ENCODE measurements at regions not wholly inside any gene's neighbourhood (a gene's known extent, or its start where the extent isn't known, plus 50 kb on each side); places are given as distances from the start of the nearest gene placed in this dataset.

DNA sequence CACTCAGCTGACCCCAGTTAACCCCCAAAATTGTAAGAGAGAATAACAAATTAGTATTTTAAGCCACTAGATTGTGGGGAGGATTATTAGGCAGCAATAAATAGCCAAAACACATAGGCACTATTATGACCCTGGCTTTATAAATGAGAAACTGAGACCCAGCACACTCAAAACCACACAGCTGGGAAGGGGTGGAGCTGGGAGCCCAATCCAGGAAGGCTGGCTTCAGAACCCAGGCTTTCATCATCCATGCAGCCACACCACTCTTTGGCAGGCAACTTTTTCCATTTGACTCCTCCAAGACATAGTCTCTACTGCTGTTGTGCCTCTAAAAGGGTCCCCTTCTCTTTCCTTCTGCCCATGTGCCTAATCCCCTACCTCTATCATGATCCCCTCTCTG is 253.8 kb downstream of the DHX15 start:
- DNase-seq, result no peak
- Histone ChIP-seq H3K27me3 (replicated peaks; ENCODE audit: control insufficient read depth, insufficient read depth, low read length) (no peaks in the 10 kb centered on the region), H3K36me3 (ENCODE audit: control insufficient read depth, insufficient read depth, low read length) (no peaks in the 10 kb centered on the region), H3K4me1 (no peaks in the 10 kb centered on the region), H3K9me3 (no peaks in the 10 kb centered on the region), H3K4me3 (ENCODE audit: low read depth, low read length) (no peak overlapping the region)
- H3K4me3 Mint-ChIP-seq (ENCODE audit: unreplicated experiment), result no peak overlapping the region
- BruUV-seq (replicated peaks), result no TSS peak
- no peaks in the 10 kb centered on the region for H3K36me3 Mint-ChIP-seq (ENCODE audit: insufficient read depth, unreplicated experiment)
- CTCF ChIA-PET, result no interaction called here
- H3K27me3 Mint-ChIP-seq (ENCODE audit: insufficient read depth, unreplicated experiment), result peaks cover 12% of the 10 kb centered on the region
- POLR2A ChIA-PET, result no interaction called here
- H3K9me3 Mint-ChIP-seq (ENCODE audit: unreplicated experiment), result no peaks in the 10 kb centered on the region
- intact Hi-C loops (cut with micrococcal nuclease; ENCODE audit: unreplicated experiment), result no loop called here
- H3K27ac Mint-ChIP-seq (ENCODE audit: unreplicated experiment), result no peak overlapping the region
- TF ChIP-seq, protein P1, sequence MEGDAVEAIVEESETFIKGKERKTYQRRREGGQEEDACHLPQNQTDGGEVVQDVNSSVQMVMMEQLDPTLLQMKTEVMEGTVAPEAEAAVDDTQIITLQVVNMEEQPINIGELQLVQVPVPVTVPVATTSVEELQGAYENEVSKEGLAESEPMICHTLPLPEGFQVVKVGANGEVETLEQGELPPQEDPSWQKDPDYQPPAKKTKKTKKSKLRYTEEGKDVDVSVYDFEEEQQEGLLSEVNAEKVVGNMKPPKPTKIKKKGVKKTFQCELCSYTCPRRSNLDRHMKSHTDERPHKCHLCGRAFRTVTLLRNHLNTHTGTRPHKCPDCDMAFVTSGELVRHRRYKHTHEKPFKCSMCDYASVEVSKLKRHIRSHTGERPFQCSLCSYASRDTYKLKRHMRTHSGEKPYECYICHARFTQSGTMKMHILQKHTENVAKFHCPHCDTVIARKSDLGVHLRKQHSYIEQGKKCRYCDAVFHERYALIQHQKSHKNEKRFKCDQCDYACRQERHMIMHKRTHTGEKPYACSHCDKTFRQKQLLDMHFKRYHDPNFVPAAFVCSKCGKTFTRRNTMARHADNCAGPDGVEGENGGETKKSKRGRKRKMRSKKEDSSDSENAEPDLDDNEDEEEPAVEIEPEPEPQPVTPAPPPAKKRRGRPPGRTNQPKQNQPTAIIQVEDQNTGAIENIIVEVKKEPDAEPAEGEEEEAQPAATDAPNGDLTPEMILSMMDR (IDR thresholded peaks at IDR 0.05; ENCODE audit: insufficient read depth in 1 of 2, low read depth in 1 of 2, low read length in 1 of 2, severe bottlenecking in 1 of 2, unreplicated experiment in 1 of 2), result no peak
- no peaks in the 10 kb centered on the region for H3K4me1 Mint-ChIP-seq (ENCODE audit: low read depth, unreplicated experiment)

- no peaks in the 10 kb centered on the region for H3K27me3 ChIP-seq (replicated peaks; ENCODE audit: control insufficient read depth, insufficient read depth, low read length)
- Mint-ChIP-seq H3K4me1 (ENCODE audit: low read depth, unreplicated experiment) (no peaks in the 10 kb centered on the region), H3K9me3 (ENCODE audit: unreplicated experiment) (no peaks in the 10 kb centered on the region), H3K4me3 (ENCODE audit: unreplicated experiment) (no peak overlapping the region), H3K27me3 (ENCODE audit: insufficient read depth, unreplicated experiment) (peaks cover 12% of the 10 kb centered on the region), H3K36me3 (ENCODE audit: insufficient read depth, unreplicated experiment) (no peaks in the 10 kb centered on the region), H3K27ac (ENCODE audit: unreplicated experiment) (no peak overlapping the region)
- H3K9me3 ChIP-seq, result no peaks in the 10 kb centered on the region
- POLR2A ChIA-PET, result no interaction called here
- TF ChIP-seq, protein P1 (IDR thresholded peaks at IDR 0.05; ENCODE audit: insufficient read depth in 1 of 2, low read depth in 1 of 2, low read length in 1 of 2, severe bottlenecking in 1 of 2, unreplicated experiment in 1 of 2), result no peak
- no peak overlapping the region for H3K4me3 ChIP-seq (ENCODE audit: low read depth, low read length)
- no peak for DNase-seq
- no peaks in the 10 kb centered on the region for H3K4me1 ChIP-seq
- H3K36me3 ChIP-seq (ENCODE audit: control insufficient read depth, insufficient read depth, low read length), result no peaks in the 10 kb centered on the region
- intact Hi-C loops (cut with micrococcal nuclease; ENCODE audit: unreplicated experiment), result no loop called here
- no TSS peak for BruUV-seq (replicated peaks)
- CTCF ChIA-PET, result no interaction called here
Measured at GRCh38 chr4:24330172-24330571, 254.2 kb downstream of the DHX15 start.

DNA sequence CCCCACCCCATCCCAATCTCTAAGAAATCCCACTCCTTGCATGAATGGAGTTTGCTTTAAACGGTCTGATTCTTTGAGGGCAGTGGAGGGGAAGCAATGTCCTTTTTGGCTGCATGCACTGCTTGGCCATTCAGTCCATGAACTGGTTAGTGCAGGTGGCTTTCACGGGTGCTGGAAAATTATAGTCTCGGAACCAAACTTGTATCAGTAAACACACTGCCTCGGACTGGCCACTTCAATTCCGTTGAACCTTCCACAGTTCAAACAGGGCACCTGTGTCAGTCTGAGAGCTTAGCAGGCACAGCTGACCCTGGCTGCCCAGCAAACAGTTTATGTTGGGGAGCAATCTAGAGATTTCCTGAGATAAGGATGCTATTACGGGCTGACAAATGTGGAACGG is 255.6 kb downstream of the DHX15 start:
- no peak for DNase-seq

More for the DNA sequence above, 255.6 kb downstream of the DHX15 start:
- Mint-ChIP-seq H3K9me3 (ENCODE audit: unreplicated experiment) (no peaks in the 10 kb centered on the region), H3K27me3 (ENCODE audit: insufficient read depth, unreplicated experiment) (peaks cover 14% of the 10 kb centered on the region), H3K4me1 (ENCODE audit: low read depth, unreplicated experiment) (no peaks in the 10 kb centered on the region), H3K4me3 (ENCODE audit: unreplicated experiment) (no peak overlapping the region), H3K27ac (ENCODE audit: unreplicated experiment) (no peak overlapping the region), H3K36me3 (ENCODE audit: insufficient read depth, unreplicated experiment) (no peaks in the 10 kb centered on the region)
- no peaks in the 10 kb centered on the region for H3K36me3 ChIP-seq (ENCODE audit: control insufficient read depth, insufficient read depth, low read length)
- ChIA-PET CTCF (no interaction called here), POLR2A (no interaction called here)
- no peak overlapping the region for H3K4me3 ChIP-seq (ENCODE audit: low read depth, low read length)
- no peaks in the 10 kb centered on the region for H3K27me3 ChIP-seq (replicated peaks; ENCODE audit: control insufficient read depth, insufficient read depth, low read length)
- no peaks in the 10 kb centered on the region for H3K9me3 ChIP-seq
- intact Hi-C loops (cut with micrococcal nuclease; ENCODE audit: unreplicated experiment), result no loop called here
- no TSS peak for BruUV-seq (replicated peaks)
- TF ChIP-seq, protein P1 (IDR thresholded peaks at IDR 0.05; ENCODE audit: insufficient read depth in 1 of 2, low read depth in 1 of 2, low read length in 1 of 2, severe bottlenecking in 1 of 2, unreplicated experiment in 1 of 2), result no peak
- H3K4me1 ChIP-seq, result no peaks in the 10 kb centered on the region
